Activated T-cell treated with anti-CD3 and anti-CD28 coated beads, Interleukin-2, amount 50 U/mL, for 72 hours (primary cell): ENCODE measurements at regions not wholly inside any gene's neighbourhood (a gene's known extent, or its start where the extent isn't known, plus 50 kb on each side); places are given as distances from the start of the nearest gene placed in this dataset.
"Not testable (repeated sequence)": the region's sequence is repeated elsewhere in the genome, so short reads cannot be mapped to it uniquely, and the experiment has no call there.

Experiments used
- ATAC-seq, 2 donors: fragments of 150-1000 bp; cut with Tn5 transposase; replicated peaks in 1 of 2; 2 replicates each; pipeline ENCODE4 v1.10.0; 2021; ENCODE audit warnings: moderate library complexity in 2 of 2, mild to moderate bottlenecking in 1 of 2
- DNase-seq, 2 donors: peaks; one replicate each; pipeline ENCODE4 v3.0.0; 2021 to 2022; ENCODE audit warnings: mixed read lengths in 1 of 2
- H3K27ac Mint-ChIP-seq: one replicate; pipeline ENCODE4 v1.8.0; 2022; ENCODE audit warnings: mild to moderate bottlenecking, moderate library complexity, mixed read lengths
- H3K27me3 Mint-ChIP-seq: one replicate; pipeline ENCODE4 v1.8.0; 2022; ENCODE audit warnings: low read depth, mixed read lengths
- H3K36me3 Mint-ChIP-seq, 2 donors: one replicate each; pipeline ENCODE4 v1.8.0; 2022; ENCODE audit warnings: mixed read lengths in 2 of 2, mild to moderate bottlenecking in 1 of 2; ENCODE audit not compliant: insufficient read depth in 2 of 2
- H3K4me1 Mint-ChIP-seq: one replicate; pipeline ENCODE4 v1.8.0; 2022; ENCODE audit warnings: low read depth, mixed read lengths
- H3K4me3 Mint-ChIP-seq, 2 donors: one replicate each; pipeline ENCODE4 v1.8.0; 2022; ENCODE audit warnings: mild to moderate bottlenecking in 2 of 2, mixed read lengths in 2 of 2, moderate library complexity in 2 of 2
- H3K9me3 Mint-ChIP-seq, 2 donors: one replicate each; pipeline ENCODE4 v1.8.0; 2022; ENCODE audit warnings: mixed read lengths in 2 of 2

- Mint-ChIP-seq H3K9me3 (peaks cover 19 to 22% of the 10 kb centered on the region in 2 donors), H3K36me3 (no peaks in the 10 kb centered on the region)
- no peak for ATAC-seq
Measured at GRCh38 chr3:96548073-96548472, 266.3 kb upstream of the EPHA6 start.

GRCh38 chr3:96576935-96577334, 237.5 kb upstream of the EPHA6 start:
- Mint-ChIP-seq H3K27ac (no peak overlapping the region), H3K36me3 (peaks cover 7 to 14% of the 10 kb centered on the region in 2 donors), H3K27me3 (no peaks in the 10 kb centered on the region), H3K9me3 (peaks cover 21 to 25% of the 10 kb centered on the region in 2 donors), H3K4me1 (no peaks in the 10 kb centered on the region), H3K4me3 (no peak overlapping the region)
- DNase-seq: no peak
- ATAC-seq: no peak

More at GRCh38 chr3:96548073-96548472, 266.3 kb upstream of the EPHA6 start:
- Mint-ChIP-seq H3K4me3 (no peak overlapping the region), H3K27me3 (no peaks in the 10 kb centered on the region), H3K4me1 (no peaks in the 10 kb centered on the region), H3K27ac (no peak overlapping the region)
- DNase-seq: no peak

- no peaks in the 10 kb centered on the region for H3K4me1 Mint-ChIP-seq
- no peak for ATAC-seq
- H3K9me3 Mint-ChIP-seq: peaks cover 10 to 14% of the 10 kb centered on the region in 2 donors
- no peak overlapping the region for H3K27ac Mint-ChIP-seq
- H3K36me3 Mint-ChIP-seq: no peaks in the 10 kb centered on the region
- no peaks in the 10 kb centered on the region for H3K27me3 Mint-ChIP-seq
- DNase-seq: no peak
- H3K4me3 Mint-ChIP-seq: no peak overlapping the region
Measured at GRCh38 chr3:96584066-96584465, 230.3 kb upstream of the EPHA6 start.

GRCh38 chr3:96606865-96607264, 207.5 kb upstream of the EPHA6 start:
- not testable (repeated sequence) for H3K4me1 Mint-ChIP-seq, H3K27ac Mint-ChIP-seq, DNase-seq, ATAC-seq, H3K27me3 Mint-ChIP-seq, H3K4me3 Mint-ChIP-seq, H3K36me3 Mint-ChIP-seq
- H3K9me3 Mint-ChIP-seq: peaks cover 12 to 13% of the 10 kb centered on the region in 2 donors

GRCh38 chr3:96619475-96619874, 194.9 kb upstream of the EPHA6 start:
- Mint-ChIP-seq H3K27ac (no peak overlapping the region), H3K4me1 (no peaks in the 10 kb centered on the region), H3K27me3 (no peaks in the 10 kb centered on the region), H3K36me3 (no peaks in the 10 kb centered on the region), H3K9me3 (peaks cover 4 to 5% of the 10 kb centered on the region in 2 donors), H3K4me3 (no peak overlapping the region)
- DNase-seq (no peak), ATAC-seq (peak in 1 of 2 donors; percentile 28)

- no peak for ATAC-seq
- DNase-seq: no peak
- H3K4me3 Mint-ChIP-seq: no peak overlapping the region
Measured at GRCh38 chr3:96622878-96623277, 191.5 kb upstream of the EPHA6 start.

GRCh38 chr3:96631050-96631449, 183.3 kb upstream of the EPHA6 start:
- Mint-ChIP-seq H3K36me3 (no peaks in the 10 kb centered on the region), H3K4me3 (no peak overlapping the region)

More at GRCh38 chr3:96622878-96623277, 191.5 kb upstream of the EPHA6 start:
- H3K9me3 Mint-ChIP-seq: peaks cover 10 to 12% of the 10 kb centered on the region in 2 donors
- no peak overlapping the region for H3K27ac Mint-ChIP-seq
- H3K27me3 Mint-ChIP-seq: no peaks in the 10 kb centered on the region
- no peaks in the 10 kb centered on the region for H3K4me1 Mint-ChIP-seq
- no peaks in the 10 kb centered on the region for H3K36me3 Mint-ChIP-seq

GRCh38 chr3:96646596-96646995, 167.8 kb upstream of the EPHA6 start:
- Mint-ChIP-seq H3K36me3 (no peaks in the 10 kb centered on the region), H3K9me3 (peaks cover 0 to 1% of the 10 kb centered on the region in 2 donors), H3K27me3 (no peaks in the 10 kb centered on the region), H3K4me3 (no peak overlapping the region), H3K4me1 (no peaks in the 10 kb centered on the region), H3K27ac (no peak overlapping the region)
- no peak for ATAC-seq
- DNase-seq: no peak

More at GRCh38 chr3:96631050-96631449, 183.3 kb upstream of the EPHA6 start:
- ATAC-seq: no peak
- Mint-ChIP-seq H3K9me3 (peaks cover 2 to 4% of the 10 kb centered on the region in 2 donors), H3K4me1 (no peaks in the 10 kb centered on the region), H3K27me3 (no peaks in the 10 kb centered on the region), H3K27ac (no peak overlapping the region)
- DNase-seq: no peak

GRCh38 chr3:96657710-96658109, 156.7 kb upstream of the EPHA6 start:
- Mint-ChIP-seq H3K27me3 (no peaks in the 10 kb centered on the region), H3K4me3 (no peak overlapping the region), H3K36me3 (no peaks in the 10 kb centered on the region), H3K27ac (no peak overlapping the region), H3K9me3 (peaks cover 4 to 7% of the 10 kb centered on the region in 2 donors), H3K4me1 (no peaks in the 10 kb centered on the region)
- ATAC-seq (no peak), DNase-seq (no peak)

GRCh38 chr3:96671861-96672595, 142.4 kb upstream of the EPHA6 start:
- H3K4me3 Mint-ChIP-seq, H3K27ac Mint-ChIP-seq, DNase-seq, H3K27me3 Mint-ChIP-seq, H3K36me3 Mint-ChIP-seq, H3K4me1 Mint-ChIP-seq, ATAC-seq: not testable (repeated sequence)
- H3K9me3 Mint-ChIP-seq: peaks cover 8 to 12% of the 10 kb centered on the region in 2 donors

GRCh38 chr3:96677156-96677555, 137.2 kb upstream of the EPHA6 start:
- peaks cover 0 to 1% of the 10 kb centered on the region in 2 donors for H3K36me3 Mint-ChIP-seq
- no peak overlapping the region for H3K4me3 Mint-ChIP-seq
- no peak overlapping the region for H3K27ac Mint-ChIP-seq
- H3K4me1 Mint-ChIP-seq: no peaks in the 10 kb centered on the region
- no peaks in the 10 kb centered on the region for H3K27me3 Mint-ChIP-seq
- peaks cover 13 to 14% of the 10 kb centered on the region in 2 donors for H3K9me3 Mint-ChIP-seq
- DNase-seq: no peak
- no peak for ATAC-seq

- no peaks in the 10 kb centered on the region for H3K36me3 Mint-ChIP-seq
- DNase-seq (no peak), ATAC-seq (no peak)
- peaks cover 8 to 12% of the 10 kb centered on the region in 2 donors for H3K9me3 Mint-ChIP-seq
- no peak overlapping the region for H3K4me3 Mint-ChIP-seq
- no peak overlapping the region for H3K27ac Mint-ChIP-seq
- no peaks in the 10 kb centered on the region for H3K4me1 Mint-ChIP-seq
- no peaks in the 10 kb centered on the region for H3K27me3 Mint-ChIP-seq
Measured at GRCh38 chr3:96678325-96678724, 136.1 kb upstream of the EPHA6 start.

- H3K36me3 Mint-ChIP-seq: peaks cover 0 to 2% of the 10 kb centered on the region in 2 donors
- H3K4me1 Mint-ChIP-seq: no peaks in the 10 kb centered on the region
- no peaks in the 10 kb centered on the region for H3K27me3 Mint-ChIP-seq
- no peak overlapping the region for H3K4me3 Mint-ChIP-seq
- DNase-seq (no peak), ATAC-seq (no peak)
- peaks cover 12 to 23% of the 10 kb centered on the region in 2 donors for H3K9me3 Mint-ChIP-seq
- no peak overlapping the region for H3K27ac Mint-ChIP-seq
Measured at GRCh38 chr3:96700322-96701315, 113.8 kb upstream of the EPHA6 start.
